NCI-H82 (cell line): ENCODE measurements at regions not wholly inside any gene's neighbourhood (a gene's known extent, or its start where the extent isn't known, plus 50 kb on each side); places are given as distances from the start of the nearest gene placed in this dataset.
"Not testable (repeated sequence)": the region's sequence is repeated elsewhere in the genome, so short reads cannot be mapped to it uniquely, and the experiment has no call there.

Experiments
- DNase-seq: peaks from one replicate; lab custom pipeline; 2025; lab: John Stamatoyannopoulos, UW

DNA sequence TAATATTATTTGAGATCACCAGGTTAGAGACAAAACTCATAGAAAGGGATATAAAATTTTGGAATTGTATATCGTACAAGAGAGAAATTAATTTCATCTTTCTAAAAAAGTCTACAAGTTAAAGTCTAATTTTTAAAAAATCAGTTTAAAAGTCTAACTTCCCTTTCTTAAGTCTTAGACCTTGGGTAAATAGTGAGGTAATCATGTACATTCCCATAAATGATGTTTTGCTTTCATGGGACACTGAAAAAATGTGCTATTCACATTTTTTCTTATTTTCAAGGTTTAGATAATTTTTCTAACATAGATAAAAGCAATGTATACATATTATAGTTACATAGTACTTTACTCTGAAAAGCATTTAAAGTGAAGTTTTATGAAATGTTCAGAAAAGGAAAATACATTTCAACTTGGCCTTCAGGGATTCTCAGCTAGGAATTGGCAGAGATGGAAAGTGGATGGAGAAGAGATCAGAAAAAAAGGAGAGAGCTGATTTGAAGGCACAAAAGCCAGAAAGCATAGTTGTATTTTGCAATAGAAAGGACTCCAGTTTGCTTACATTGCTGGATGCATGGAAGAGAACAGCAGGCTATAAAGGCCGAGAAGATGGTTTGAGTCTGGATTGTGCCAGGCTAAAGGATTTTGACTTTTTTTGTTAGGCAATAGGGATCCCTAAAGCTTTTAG is 194.0 kb downstream of the CASP12 start:
- DNase-seq = no peak

DNA sequence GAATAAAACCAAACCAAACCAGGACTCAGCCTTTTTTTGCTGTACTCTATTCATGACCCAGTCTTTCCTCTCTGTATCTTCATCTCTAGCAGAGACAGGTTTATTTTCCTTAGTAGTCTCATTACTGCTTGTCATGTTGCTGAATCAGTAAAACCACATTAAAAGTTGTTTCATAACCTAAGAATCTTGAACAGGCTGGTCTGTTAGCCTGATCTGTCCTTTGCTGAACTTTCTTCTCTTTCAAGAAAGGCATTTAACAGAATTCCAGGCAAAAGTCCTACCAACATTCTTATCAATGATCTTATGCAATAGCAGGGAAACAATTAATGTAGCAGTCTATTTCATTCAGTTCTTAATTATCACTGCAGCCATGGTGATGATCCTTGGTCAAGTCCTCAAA is 197.7 kb downstream of the CASP12 start:
- no peak for DNase-seq

DNA sequence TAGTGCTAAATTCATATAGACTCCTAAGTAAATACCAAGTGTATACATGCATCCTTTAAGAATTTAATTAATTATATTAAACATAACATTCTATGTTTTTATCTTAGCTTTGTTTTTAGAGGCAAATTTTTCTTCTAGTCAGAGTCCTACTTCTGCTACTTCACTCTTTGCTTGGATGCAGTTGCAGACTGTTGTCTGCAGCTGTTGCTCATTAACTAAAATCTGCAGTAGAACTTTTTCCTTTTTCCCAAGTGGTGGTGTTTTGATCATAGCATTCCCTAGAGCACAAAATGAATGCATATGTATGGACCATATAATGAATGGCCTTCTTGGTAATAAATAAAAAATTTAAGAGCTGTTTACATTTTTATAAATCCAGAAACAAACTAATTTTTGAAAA is 198.3 kb downstream of the CASP12 start:
- DNase-seq = no peak

DNA sequence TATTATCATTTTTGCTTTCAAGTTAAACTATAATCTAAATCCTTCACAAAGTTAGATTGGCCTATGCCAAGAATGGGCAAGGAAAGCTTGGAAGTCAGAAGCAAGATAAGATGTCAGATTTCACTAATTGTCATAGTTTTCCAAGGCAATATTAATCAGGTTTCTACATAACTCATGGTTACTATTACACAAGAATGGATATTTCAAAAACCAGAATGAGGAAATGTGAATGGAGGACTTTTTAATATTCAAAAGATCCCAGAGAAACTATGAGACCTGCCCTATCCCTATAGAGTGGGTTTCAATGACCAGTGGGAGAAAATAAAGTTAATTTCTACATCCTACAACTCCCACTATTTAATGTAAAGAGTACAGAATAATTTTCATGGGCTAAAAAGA is 203.2 kb downstream of the CASP12 start:
- DNase-seq = no peak

DNA sequence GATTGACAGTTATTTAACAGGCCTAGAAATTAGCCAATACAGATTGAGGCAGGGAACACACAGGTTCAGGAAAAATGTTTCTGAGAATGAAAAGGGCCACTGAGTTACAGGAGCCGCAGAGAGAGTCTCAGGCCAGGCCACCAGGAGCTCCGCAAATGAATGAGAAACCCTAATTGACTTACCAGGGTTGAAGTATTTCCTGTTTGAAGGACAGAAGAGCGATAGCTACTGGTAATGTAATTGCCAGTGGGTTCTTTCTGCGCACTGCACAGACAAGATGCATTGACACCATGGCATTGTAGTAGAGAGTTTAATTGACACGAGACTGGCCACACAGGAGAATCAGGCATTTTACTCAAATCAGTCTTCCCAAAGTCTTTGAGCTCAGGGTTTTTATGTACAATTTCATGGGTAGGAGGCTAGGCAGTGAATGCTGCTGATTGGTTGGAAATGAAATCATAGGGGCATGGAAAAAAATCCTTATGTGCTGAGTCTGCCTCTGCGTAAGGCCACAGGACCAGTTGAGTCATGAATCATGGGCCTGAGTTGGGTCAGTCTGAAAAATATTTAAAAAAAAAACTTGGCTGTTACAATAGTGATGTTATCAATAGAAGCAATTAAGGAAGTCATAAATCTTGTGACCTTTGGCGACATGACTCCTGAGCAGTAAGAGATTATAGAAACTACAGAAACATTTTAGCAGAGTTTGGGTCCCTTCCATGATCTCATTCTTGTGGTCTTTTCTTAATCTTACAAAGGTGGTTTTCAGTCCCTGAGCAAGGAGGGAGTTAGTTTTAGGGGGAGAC is 203.8 kb downstream of the CASP12 start:
- DNase-seq = peak; percentile 0

DNA sequence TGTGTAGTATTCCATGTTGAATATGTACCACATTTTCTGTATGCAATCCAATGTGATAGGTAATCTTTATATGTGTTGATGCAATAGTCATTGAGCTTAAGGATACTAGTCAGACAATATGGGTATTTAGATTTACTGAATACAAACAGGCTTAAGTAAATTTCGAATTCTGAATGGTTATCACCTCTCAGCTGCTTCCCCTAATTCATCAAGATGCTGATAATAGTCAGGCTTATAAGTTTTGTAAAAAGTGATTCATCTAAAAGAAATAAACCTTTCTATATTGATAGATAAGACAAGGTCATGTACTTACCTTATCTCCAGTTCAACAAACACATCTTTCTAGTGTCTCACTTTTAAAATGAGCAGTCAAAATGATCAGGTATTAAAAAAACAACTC is 205.5 kb downstream of the CASP12 start:
- DNase-seq = no peak

DNA sequence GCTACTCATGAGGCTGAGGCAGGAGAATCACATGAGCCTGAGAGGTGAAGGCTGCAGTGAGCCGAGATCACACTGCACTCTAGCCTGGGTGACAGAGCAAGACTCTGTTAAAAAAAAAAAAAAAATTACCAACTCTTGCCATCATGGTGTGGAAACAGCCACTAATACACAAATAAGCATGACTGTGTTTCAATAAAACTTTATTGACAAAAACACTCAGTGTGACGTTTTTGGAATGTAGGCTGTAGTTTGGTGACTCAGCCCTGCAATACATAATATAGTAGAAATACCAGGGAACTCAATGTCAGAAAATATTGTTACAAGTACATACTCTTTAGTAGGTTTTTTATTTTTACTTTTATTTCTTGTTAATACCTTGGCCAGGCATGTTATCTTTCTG is 207.1 kb downstream of the CASP12 start:
- no peak for DNase-seq

DNA sequence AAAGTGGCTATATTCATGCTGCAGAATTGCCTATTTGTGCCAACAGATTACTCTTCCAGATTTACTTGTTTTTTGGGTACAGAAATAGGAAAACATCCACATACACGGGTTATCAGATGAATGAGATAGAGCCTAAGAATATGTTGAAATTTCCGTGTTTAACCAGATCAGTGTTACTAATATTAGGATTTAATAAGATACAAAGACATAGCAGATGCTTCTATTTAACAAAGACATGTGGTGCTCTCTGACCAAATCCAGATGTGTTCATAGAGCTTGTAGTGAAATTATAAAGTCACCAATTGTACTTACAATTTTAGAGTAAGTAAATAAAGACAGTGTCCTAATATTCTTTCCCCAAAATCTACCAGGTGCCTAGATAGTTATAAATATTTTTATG is 208.0 kb downstream of the CASP12 start:
- no peak for DNase-seq

DNA sequence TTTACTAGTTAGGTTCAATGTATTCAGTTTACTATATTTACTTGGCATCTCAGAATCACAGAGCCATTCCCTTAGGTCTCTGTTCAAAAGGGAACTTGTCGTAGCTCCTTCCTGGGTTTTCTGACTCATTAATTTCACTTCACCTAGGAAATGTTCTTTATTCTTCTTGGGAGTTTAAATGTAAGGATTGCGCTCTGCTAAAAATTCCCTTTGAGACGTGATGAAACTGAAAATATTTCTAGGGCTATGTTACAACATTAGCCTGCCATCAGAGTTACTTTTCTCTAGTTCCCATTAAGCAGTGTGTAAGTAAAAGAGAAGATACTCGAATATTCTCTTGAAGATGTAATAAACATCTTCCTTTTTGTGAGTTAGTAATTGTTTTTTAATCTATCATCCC is 209.5 kb downstream of the CASP12 start:
- no peak for DNase-seq

DNA sequence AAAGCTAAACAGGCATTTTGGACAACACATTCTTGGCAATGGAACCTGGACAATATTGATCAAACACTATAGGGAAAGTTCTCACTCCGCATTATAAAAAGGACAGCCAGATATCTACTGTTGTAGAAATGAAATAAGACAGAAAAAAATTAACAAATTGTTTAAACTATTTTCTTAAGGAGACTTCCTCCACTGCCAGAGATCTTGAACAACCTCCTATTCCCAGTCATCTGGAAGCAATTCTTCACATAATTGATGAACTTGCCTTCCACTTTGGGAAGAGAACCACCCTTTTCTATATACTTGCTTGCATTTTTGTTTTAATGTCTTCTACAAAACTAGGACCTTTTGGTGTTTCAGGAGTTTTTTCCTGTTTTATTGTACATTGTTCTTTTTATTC is 216.1 kb downstream of the CASP12 start:
- DNase-seq = no peak

DNA sequence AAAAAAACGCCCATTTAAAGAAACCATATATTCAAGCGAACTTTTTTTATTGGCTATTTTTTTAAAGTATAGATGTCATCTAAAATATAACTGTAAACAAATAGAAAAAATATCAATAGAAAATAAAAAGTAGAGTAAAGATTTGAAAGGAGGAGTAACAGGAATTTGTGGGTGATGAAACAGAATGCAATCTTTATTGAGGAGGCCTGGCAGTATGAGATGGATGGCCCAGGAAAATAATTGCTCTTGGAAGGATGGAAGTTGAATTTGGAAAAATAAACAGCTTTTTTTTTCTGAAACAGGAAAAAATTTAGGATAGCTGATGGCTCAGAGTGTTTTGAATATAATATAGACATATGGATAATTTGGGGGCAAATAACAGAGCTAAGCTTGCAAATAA is 219.0 kb downstream of the CASP12 start:
- no peak for DNase-seq

DNA sequence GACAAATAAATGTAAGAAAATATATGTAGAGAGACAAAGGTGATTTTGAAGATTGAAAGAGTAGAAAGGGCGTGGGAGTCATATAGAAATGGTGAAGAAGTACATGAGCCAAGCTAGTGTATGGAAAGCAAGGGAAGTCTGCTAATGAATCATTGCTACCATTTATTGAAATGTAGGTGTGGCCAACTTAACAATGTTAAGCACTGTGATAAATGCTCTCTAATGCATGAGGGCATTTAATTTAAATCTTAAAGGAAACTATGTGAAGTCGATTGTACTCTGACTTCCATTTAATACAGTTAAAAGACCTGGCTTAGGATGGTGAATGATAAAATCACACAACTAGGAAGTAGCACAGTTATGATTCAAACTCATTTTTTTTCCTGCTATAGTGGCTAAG is 219.9 kb downstream of the CASP12 start:
- no peak for DNase-seq

DNA sequence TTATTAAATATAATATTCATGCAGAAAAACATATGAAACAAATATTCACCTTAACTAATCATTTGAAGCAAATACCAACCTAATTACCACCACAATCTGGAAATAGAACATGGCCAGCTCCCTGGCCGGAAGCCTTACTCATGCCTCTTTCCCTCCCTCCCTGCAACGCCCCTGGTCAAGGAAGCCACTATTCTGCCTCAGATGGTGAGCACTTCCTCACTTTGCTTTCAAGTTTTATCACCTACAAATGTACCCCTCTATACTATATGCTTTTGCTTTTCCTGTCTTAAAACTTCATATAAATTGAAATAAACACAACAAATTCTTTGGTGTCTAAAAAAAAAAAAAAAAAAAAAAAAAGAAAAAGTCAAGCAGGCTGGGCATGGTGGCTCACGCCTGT is 221.2 kb downstream of the CASP12 start:
- DNase-seq = not testable (repeated sequence)

DNA sequence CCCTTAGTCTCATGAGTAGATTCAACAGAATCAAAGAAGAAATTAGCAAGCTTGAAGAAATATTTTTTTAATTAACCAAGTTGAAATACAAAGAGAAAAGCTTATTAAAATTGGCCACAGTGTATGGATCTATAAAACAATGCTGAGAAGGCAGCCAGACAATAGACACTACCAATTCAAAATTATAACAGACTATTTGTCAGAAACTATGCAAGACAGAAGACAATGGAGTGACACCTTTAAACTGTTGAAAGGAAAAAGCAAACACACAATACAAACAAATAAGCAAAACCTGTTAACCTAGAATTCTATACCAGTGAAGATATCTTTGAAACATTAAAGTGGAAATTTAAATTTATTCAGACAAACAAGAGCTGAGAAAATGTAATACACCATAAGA is 225.4 kb downstream of the CASP12 start:
- DNase-seq = no peak

DNA sequence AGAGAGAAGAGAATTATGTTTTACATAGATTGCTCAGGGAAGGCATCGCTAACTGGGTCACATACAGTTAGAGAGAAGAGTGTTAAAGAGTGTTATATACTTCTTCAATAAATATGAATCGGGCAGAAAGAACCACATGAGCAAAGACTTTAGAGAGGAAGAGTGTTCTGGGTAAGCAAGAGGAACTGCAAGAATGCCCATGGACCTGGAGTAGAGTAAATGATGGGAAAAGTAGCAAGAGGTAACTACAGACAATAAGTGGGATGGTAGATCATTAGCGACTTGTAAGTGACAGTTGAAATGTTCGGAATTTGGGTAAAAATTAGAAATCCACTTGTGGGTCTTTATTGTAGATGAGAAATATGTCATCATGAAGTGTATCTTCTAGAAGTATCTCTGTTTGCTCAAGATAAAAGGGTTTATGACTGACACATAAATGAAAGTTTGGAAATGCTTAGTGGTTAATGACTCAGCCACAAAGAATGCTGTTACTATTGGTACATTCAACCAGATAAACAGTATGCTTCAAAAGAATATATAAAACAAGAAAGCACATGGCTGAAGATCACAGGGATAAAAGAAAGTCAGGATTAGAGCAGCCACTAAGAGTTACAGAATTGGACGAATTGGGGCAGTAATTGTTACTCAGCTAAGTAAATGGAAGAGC is 229.3 kb downstream of the CASP12 start:
- DNase-seq = no peak

DNA sequence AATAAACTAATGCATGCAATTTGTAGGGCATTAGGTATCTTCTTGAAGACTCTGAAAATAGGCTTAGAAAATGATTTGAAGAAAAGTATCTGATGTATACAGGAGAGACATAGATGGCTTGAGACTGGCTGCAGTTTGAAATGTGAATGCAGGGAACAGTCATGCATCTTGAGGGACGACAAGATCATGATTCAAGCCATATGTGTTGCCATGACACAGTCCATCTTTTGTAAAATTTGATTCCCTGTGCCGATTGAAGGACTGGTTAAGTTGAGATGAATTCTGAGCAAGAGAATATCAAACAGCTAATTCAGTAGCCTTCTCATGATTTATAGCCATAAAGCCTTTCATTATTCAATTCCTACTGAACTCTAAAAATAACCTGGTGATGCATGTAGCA is 231.6 kb downstream of the CASP12 start:
- no peak for DNase-seq

DNA sequence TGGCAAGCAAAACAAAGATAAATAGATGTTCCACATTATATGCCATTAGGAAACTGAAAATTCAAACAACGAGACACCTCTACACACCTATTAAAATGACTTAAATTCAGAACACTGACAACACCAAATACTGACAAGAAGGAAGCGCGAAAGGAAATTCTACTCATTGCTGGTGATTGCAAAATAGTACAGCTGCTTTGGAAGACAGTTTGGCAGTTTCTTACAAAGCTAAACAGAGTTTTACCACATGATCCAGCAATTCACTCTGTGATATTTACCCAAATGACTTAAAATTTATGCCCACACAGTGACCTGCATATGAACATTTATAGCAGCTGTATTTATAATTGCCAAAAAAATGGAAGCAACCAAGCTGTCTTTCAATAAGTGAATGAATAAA is 232.6 kb downstream of the CASP12 start:
- DNase-seq = no peak

DNA sequence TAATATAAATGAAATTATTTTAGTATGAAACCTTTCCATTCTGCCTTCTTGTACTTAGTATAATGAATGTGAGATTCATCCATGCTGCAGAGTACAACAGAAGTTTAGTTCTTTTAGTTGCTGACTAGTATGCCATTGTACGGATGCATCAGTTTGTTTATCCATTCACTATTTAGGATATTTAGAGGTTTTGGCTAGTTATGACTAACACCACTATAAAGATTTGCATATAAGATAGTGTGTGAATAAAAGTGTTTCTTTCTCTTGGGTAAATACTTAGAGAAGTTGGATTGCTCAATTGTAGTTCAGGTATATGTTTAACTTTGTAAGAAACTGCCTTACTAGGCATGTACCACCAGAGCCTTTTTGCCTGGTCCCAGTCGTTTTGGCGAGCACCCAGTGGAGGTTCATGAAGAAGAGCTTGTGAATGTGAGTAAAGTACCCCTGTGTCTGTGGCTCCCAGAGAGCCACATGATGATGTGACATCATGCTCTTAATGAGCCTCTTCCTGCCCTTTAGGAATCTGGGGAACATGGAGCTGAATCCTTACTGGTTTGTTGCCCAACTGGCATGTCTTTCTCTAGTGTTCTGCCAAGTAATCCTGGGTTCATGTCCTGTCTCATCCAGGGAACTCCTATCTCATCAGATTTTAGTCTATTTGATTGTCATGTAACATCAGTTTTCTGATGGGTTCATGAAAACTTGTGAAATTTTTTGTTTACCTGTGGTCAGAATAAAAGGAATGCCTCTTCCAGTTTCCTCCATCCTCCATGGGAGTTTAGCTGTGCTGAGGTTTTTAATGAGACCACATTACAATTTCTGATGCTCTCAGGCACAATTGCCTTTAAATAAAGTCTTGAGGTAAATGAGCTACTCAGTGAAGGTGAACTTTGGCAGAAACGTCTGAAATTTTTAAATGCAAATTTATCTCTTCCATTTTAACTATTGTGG is 234.8 kb downstream of the CASP12 start:
- no peak for DNase-seq

DNA sequence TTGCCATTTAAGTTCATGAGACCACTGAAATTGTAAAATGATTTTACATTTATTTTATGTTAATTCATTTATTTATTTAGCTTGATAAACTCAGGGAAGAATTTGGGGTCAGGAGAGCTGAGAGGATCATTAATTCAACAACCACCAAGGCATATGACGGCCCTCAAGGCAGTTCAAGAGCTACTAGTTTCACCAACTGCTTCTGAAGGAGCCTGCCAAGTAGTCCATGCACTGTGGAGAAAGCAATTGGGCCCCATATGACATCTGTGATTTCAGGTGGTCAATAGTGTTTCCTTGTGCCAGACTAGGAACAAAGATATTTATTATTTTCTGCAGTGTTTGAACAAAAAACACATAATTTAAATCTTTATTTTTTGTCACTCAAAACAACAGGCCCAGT is 236.4 kb downstream of the CASP12 start:
- DNase-seq = no peak

DNA sequence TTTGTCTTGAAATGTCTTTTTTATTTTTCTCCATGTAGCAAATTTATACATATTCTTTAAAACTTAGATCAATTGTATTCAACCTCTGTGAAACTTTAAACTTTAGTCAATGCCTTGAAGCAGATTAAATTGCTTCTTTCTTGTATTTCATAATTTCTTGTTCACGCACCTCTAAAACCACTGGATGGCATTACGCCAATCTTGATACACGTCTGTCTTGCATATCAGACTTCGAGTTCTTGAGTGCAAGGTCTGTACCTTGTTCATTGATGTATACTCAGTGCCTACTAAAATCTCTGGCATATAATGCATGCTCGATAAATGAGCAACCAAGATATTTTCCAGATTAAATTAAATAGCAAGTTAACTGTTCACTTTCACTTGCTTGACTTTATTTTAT is 236.8 kb downstream of the CASP12 start:
- no peak for DNase-seq

DNA sequence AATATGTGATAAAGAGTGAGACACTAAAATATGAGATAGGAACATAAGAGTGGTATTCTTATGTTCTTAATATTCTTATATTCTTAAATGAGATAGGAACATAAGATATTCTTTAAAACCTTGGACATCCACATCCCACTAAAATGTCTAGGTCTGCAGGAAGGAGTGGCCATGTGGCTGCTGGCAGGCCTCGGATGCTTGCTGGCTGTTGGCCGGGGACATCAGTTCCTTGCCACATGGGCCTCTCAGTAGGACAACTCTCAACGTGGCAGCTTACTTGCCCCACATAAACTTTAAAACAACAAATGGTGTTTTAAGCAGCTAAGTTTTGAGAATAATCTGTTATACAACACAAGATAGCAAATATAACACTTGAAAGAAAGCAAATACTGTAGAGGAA is 240.1 kb downstream of the CASP12 start:
- no peak for DNase-seq

DNA sequence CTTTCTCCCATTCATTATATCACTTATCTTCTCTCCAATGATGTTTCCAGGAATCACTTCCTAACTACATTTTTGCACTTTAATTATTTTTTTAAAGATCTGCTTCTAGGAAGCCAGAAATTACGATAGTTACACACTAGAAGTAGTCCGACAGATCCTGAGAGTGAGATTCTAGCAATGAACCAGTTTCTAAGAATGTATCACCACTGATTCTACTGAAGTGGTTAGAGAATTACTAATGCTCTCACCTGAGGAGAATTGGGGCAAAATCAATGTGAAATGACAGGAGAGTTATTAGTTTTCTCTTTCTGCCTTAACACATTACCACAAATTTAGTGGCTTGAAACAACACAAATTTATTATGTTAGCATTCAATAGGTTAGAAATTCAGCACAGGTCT is 241.2 kb downstream of the CASP12 start:
- no peak for DNase-seq
